ENCODE measurements at regions not wholly inside any gene's neighbourhood (a gene's known extent, or its start where the extent isn't known, plus 50 kb on each side); places are given as distances from the start of the nearest gene placed in this dataset.

DNA sequence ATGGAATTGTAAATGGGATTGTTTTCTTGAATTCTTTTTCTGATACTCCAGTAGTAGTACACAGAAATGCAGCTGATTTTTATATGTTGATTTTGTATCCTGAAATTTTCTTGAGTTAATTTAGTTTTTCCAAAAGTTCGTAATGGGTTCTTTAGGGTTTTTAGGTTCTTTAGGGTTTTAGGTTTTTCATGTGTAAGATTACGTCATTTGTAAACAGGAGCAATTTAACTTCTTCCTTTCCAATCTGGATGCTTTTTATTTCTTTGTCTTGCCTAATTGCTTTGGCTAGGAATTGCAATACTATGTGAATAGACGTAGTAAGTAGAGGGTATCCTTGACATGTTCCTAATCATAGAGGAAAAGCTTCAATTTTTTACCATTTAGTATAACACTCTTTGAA is 568.6 kb downstream of the MMUT start:
- no peak for DNase-seq (ENCODE audit: insufficient read length, low spot score, missing footprints)
- no peak overlapping the region for H3K4me3 ChIP-seq (ENCODE audit: insufficient read depth, low read length)
- H3K9me3 ChIP-seq (ENCODE audit: low read depth, low read length) = no peaks in the 10 kb centered on the region
- H3K27me3 ChIP-seq (ENCODE audit: insufficient read depth, low read length) = no peaks in the 10 kb centered on the region
- no peaks in the 10 kb centered on the region for H3K36me3 ChIP-seq (ENCODE audit: insufficient read depth, low read length)
- no peaks in the 10 kb centered on the region for H3K4me1 ChIP-seq (ENCODE audit: insufficient read depth, low read length)
- H3K27ac ChIP-seq (ENCODE audit: low read depth, low read length) = no peak overlapping the region
- H3K4me2 ChIP-seq (ENCODE audit: insufficient read depth, low read length) = no peak overlapping the region
- no peaks in the 10 kb centered on the region for H3K79me2 ChIP-seq (ENCODE audit: insufficient read depth, low read length)
- no peaks in the 10 kb centered on the region for H4K20me1 ChIP-seq (ENCODE audit: insufficient read depth, low read length)
- TF ChIP-seq, protein P1, sequence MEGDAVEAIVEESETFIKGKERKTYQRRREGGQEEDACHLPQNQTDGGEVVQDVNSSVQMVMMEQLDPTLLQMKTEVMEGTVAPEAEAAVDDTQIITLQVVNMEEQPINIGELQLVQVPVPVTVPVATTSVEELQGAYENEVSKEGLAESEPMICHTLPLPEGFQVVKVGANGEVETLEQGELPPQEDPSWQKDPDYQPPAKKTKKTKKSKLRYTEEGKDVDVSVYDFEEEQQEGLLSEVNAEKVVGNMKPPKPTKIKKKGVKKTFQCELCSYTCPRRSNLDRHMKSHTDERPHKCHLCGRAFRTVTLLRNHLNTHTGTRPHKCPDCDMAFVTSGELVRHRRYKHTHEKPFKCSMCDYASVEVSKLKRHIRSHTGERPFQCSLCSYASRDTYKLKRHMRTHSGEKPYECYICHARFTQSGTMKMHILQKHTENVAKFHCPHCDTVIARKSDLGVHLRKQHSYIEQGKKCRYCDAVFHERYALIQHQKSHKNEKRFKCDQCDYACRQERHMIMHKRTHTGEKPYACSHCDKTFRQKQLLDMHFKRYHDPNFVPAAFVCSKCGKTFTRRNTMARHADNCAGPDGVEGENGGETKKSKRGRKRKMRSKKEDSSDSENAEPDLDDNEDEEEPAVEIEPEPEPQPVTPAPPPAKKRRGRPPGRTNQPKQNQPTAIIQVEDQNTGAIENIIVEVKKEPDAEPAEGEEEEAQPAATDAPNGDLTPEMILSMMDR (IDR thresholded peaks at IDR 0.05; ENCODE audit: extremely low read depth, low read depth, low read length) = no peak
- H2AFZ ChIP-seq (ENCODE audit: low read length) = no peak overlapping the region

DNA sequence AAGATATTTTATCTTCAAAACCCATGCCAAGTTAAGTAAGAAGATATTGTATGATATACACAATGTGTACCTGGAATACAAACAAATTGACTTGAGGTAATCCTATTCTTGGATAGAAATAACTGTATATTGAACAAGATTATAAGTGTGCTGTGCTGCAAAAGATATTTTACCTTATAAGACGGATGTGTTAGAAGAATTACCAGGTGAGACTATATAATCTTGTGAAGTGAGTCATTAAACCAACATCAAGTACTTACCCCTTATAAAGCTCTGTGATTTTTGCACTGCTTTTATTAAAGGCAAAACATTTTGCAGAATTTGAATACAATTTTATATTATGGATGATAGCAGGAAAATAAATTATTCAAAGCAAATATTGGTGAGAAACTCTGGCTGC is 570.0 kb downstream of the MMUT start:
- no peaks in the 10 kb centered on the region for H3K79me2 ChIP-seq (ENCODE audit: insufficient read depth, low read length)
- no peak overlapping the region for H2AFZ ChIP-seq (ENCODE audit: low read length)

DNA sequence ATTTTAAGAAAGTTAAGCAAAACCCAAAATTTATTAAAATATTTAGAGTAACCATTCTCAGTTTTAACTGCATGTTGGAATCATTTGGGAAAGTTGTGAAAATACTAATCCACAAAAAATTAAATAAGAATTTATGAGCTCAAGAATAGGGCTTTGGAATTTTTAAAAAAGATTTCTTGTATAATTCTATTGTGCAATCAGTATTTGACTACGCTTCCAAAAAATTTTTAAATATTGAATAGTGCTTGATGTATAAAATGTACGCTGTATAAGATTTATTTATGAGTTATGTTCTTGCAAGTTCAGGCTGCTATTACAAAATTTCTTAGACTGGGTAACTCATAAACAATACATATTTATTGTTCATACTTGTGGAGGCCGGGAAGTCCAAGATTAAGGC is 571.7 kb downstream of the MMUT start:
- Histone ChIP-seq H3K4me2 (ENCODE audit: insufficient read depth, low read length) (no peak overlapping the region), H3K36me3 (ENCODE audit: insufficient read depth, low read length) (no peaks in the 10 kb centered on the region), H4K20me1 (ENCODE audit: insufficient read depth, low read length) (no peaks in the 10 kb centered on the region), H3K27ac (ENCODE audit: low read depth, low read length) (no peak overlapping the region), H3K4me1 (ENCODE audit: insufficient read depth, low read length) (no peaks in the 10 kb centered on the region), H3K27me3 (ENCODE audit: insufficient read depth, low read length) (no peaks in the 10 kb centered on the region), H3K4me3 (ENCODE audit: insufficient read depth, low read length) (no peak overlapping the region), H3K9me3 (ENCODE audit: low read depth, low read length) (no peaks in the 10 kb centered on the region), H2AFZ (ENCODE audit: low read length) (no peak overlapping the region), H3K79me2 (ENCODE audit: insufficient read depth, low read length) (no peaks in the 10 kb centered on the region)
- DNase-seq (ENCODE audit: insufficient read length, low spot score, missing footprints) = no peak
- TF ChIP-seq, protein P1 (IDR thresholded peaks at IDR 0.05; ENCODE audit: extremely low read depth, low read depth, low read length) = no peak

More for the DNA sequence above, 570.0 kb downstream of the MMUT start:
- H3K27me3 ChIP-seq (ENCODE audit: insufficient read depth, low read length) = no peaks in the 10 kb centered on the region
- H3K36me3 ChIP-seq (ENCODE audit: insufficient read depth, low read length) = no peaks in the 10 kb centered on the region
- no peak for DNase-seq (ENCODE audit: insufficient read length, low spot score, missing footprints)
- H3K4me3 ChIP-seq (ENCODE audit: insufficient read depth, low read length) = no peak overlapping the region
- no peak overlapping the region for H3K4me2 ChIP-seq (ENCODE audit: insufficient read depth, low read length)
- no peak overlapping the region for H3K27ac ChIP-seq (ENCODE audit: low read depth, low read length)
- no peaks in the 10 kb centered on the region for H3K4me1 ChIP-seq (ENCODE audit: insufficient read depth, low read length)
- H4K20me1 ChIP-seq (ENCODE audit: insufficient read depth, low read length) = no peaks in the 10 kb centered on the region
- TF ChIP-seq, protein P1 (IDR thresholded peaks at IDR 0.05; ENCODE audit: extremely low read depth, low read depth, low read length) = no peak
- no peaks in the 10 kb centered on the region for H3K9me3 ChIP-seq (ENCODE audit: low read depth, low read length)

DNA sequence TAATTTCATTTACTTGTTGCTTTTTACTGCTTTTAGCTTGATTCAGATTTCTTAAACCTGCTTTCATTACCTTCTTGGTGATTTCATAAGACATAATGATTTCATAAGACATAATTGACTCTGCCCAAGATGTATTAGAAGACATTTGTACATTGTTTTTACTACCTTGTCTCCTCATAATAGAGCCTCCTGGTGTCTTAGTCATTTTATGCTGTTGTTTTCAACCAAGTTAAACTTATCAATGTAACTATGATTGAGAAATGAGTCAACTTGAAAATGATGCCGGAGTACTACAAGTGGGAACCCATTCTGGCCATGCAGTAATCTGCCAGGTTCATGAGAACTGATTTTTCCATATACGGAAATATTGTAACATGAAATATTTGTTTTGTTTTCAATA is 573.6 kb downstream of the MMUT start:
- Histone ChIP-seq H3K27ac (ENCODE audit: low read depth, low read length) (no peak overlapping the region), H3K79me2 (ENCODE audit: insufficient read depth, low read length) (no peaks in the 10 kb centered on the region), H3K4me2 (ENCODE audit: insufficient read depth, low read length) (no peak overlapping the region), H3K27me3 (ENCODE audit: insufficient read depth, low read length) (no peaks in the 10 kb centered on the region), H3K4me1 (ENCODE audit: insufficient read depth, low read length) (no peaks in the 10 kb centered on the region), H3K4me3 (ENCODE audit: insufficient read depth, low read length) (no peak overlapping the region), H4K20me1 (ENCODE audit: insufficient read depth, low read length) (no peaks in the 10 kb centered on the region), H3K9me3 (ENCODE audit: low read depth, low read length) (no peaks in the 10 kb centered on the region), H2AFZ (ENCODE audit: low read length) (no peak overlapping the region), H3K36me3 (ENCODE audit: insufficient read depth, low read length) (no peaks in the 10 kb centered on the region)
- DNase-seq (ENCODE audit: insufficient read length, low spot score, missing footprints) = no peak
- TF ChIP-seq, protein P1 (IDR thresholded peaks at IDR 0.05; ENCODE audit: extremely low read depth, low read depth, low read length) = no peak

All from osteoblast (primary cell).